NCI-H2196 (cell line): ENCODE measurements at regions not wholly inside any gene's neighbourhood (a gene's known extent, or its start where the extent isn't known, plus 50 kb on each side); places are given as distances from the start of the nearest gene placed in this dataset.
"Not testable (repeated sequence)": the region's sequence is repeated elsewhere in the genome, so short reads cannot be mapped to it uniquely, and the experiment has no call there.

ENCODE experiments used
- DNase-seq: peaks from one replicate; lab custom pipeline; 2025; ENCODE audit not compliant: unreplicated experiment; lab: John Stamatoyannopoulos, UW

DNA sequence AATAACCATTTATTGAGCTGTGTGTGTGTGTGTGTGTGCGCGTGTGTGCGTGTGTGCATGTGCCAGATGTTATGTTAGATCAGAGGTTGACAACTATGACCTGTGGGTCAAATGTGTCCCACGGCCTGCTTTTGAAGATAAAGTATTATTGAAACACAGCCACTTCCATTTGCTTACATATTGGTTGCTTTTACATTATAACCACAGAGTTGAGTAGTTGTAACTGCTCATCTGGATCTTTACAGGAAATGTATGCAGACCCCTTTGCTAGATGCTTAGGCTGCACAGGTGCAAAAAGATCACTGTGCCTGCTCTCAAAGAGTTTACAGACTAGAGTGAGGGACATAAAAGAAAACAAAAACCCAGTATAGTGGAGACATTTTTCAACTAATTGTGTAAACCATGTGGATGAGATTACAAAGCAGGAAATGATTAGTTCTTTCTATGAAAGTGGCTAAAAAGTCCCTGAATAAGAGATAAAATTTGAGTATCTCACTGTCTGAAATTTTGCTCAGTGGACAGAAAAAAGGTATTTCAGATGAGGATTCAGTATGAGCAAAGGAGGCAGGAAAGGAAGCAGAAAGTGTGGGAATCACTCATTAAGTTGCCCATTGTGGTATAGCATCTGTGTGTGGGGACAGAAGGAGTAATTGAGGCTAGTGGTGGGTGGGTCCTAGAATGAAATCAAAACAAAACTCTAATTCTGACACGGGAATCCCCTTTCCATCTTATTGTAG lies 188.4 kb downstream of the PAH start:
- no peak for DNase-seq

DNA sequence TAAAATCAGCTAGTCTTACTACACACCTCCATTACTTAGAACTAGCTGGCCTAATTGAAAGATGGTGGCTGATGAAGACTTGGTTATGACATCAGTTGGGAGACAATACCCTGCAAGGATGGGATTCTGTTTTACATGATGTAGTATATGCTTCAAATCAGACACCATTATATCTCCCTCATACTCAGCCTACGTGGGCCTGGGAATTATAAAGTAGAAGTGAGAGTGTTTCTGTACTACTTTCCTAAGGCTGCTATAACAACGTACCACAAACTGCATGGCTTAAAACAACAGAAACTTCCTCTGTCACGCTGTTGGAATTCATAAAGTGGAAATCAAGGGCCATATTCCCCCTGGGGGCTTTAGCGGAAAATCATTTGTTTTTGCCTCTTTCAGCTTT lies 190.4 kb downstream of the PAH start:
- DNase-seq, result no peak

DNA sequence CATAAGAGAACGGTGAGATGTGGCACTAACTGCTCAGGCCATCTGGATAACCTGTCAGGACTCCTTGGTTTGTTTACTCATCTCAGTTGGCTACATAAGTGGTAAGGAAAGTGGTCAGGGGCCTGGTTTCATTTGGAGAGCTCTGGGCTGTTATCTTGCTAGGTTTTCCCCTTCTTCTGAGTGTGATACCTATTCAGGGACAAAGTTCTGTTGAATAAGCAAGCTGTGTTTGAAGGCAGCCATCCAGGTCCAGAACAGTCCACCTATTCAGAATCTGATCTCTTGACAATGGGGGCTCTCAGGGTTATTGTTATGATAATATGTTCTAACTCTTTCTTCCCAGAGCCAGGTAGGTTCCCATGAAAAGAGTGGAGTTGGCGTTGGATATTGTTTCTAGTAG lies 194.9 kb downstream of the PAH start:
- no peak for DNase-seq

DNA sequence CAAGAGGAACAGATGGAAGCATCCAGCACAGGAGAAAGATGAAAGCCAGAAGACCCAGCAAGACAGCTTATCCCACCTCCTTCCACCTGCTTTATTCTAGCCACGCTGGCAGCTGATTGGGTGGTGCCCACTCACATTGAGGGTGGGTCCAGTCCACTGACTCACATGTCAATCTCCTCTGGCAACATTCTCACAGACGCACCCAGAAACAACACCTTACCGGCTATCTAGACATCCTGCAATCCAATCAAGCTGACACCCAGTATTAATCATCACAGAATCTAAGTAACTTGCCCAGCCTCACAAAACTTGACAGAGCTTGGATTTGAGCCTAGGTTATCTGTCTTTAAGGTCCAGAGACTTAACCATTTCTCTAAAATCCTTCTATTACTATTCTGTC lies 208.9 kb downstream of the PAH start:
- DNase-seq, result no peak

DNA sequence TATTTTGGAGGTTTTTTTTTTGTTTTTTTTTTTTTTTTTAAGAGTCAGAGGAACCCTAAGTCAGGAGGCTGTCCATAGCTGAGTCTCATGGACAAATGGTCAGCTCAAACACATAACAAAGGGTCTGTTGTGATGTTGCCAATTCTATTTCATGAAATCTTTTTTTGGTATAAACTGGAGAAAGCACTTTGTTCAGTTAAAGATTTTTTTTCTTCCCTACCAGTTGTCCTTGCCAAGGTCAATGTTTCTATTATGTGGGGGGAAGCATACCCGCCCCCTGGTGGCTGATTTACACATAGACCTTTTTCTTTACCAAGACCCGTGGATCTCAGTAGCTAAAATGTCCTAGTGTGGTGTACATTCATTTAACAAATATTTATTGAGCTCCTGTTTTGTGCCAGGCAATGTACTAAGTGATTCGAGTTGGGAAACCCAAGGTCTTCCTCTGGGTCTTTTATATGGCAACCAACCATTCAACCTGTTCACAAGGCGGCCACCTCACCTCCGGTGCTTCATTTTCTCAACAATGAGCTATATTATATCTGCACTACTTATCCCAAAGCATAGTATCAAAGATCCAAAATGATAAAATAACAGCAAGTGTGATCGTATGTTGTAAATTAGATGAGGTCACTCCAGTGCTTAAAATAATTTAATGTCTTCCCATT lies 214.5 kb downstream of the PAH start:
- DNase-seq, result peak; percentile 6

DNA sequence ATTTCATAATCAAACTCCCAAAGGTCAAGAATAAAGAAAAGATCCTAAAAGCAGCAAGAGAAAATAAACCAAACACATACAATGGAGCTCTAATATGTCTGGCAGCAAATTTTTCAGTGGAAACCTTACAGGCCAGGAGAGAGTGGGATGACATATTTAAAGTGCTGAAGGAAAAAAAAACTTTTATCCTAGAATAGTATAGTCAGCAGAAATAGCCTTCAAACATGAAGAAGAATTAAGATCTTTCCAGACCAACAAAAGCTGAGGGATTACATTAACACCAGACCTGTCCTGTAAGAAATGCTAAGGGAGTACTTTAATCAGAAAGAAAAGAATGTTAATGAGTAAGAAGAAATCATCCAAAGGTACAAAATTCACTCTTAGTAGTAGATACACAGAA lies 215.7 kb upstream of the IGF1 start:
- DNase-seq, result no peak

DNA sequence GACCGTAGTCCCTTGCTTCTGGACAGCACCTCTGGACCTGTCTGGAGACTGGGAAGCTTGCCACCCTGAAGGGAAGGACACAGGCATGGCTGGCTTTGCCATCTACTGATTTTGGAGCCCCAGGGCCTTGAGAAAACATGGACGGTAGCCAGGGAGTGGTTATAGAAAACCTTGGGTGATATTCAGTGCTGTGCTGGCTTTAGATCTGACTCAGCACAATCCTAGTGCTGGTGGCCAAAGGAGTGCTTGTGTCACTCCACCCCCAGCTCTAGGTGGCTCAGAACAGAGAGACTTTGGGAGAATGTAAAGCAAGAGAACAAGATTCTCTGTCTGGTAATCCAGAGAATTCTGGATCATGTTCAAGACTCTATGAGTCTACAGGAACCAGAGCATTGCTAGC lies 214.5 kb upstream of the IGF1 start:
- no peak for DNase-seq

DNA sequence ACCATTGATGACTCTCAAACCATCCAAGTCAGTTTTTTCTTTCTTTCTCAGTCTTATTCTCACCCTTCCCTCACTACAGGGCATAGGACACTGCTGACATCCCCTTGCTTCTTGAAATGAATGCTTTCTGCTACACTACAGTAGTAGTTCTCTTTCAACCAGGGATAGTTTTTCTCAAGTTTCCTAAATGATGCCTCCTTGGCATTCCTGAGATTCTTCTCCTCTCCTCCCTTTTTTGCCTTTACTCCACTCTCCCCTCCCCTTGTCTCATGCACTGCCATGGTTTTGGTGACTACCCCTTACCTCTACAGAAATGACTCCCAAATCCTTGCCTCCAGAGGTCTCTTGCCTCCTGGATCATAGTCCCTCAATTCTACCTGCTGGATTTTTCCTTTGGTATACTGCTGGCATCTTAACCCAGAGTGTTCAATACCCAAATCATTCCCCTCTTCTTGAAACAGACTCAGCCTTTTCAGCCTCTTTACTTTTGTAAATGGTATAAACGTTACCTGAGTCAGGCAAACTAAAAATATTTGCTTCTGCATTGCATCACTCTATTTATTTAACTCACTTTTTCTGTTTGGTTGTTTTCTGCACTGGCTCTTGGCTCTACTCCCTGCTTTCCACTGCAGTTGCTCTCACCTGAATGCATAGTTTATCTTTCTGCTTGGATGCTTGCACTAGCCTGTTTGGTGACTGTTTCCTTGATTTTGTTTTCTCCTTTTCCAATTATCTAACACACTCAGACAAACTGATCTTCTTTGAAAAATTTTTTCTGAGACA lies 211.6 kb upstream of the IGF1 start:
- DNase-seq, result no peak

DNA sequence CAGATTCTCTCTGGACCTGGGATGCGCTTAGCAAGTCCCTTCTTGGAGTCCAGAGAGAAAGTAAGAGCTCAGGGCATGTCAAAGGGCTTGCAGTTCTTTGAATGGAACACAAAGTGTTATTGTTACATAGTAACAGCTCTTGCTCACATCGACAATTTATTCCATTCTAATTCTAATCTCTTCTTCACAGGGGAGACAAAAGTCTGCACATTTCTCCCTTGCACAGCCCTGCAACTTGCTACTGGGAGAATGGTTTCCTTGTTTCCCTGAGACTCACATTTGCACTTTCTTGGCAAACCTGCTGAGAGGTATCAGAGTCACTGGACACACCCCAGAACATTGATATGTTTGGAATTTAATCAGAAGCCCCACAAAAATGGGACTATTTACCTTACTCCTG lies 209.9 kb upstream of the IGF1 start:
- no peak for DNase-seq

DNA sequence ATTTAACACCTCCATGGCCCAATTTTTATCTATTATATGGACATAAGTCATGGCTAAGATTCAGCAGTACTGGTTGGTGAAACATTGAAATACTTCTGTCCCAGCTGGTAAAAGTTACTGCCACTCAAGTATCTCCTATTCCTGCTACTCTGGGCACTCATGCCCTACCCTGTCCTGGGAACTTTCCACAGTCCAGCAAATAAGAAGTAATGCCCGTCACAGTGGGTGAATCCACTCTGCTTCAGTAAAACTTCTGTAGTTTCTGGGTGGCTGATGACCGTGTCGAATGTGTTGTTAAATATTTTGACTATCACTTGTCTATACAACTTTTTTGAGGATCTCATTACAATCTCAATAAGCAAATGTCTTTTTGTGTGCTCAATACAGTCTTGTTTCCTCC lies 209.3 kb upstream of the IGF1 start:
- DNase-seq, result no peak

DNA sequence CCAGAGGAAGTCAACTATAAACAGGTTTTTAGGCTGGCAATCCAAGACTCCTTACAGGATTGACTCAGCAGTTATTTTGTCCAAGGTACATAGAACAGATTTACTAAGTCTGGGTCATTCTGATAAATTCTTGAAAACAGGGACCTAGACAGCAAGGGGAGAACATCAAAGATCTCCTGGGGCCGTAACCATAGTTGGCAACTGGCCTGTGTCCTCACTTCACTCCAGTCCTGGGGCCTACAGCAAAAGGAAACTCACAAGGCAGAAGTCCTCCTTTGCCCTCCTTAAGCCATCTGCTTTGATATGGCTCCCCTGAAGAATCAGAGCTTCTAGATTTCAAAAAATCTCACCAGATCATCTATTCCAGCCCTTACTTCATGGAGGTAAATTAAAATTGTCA lies 207.2 kb upstream of the IGF1 start:
- DNase-seq, result no peak

DNA sequence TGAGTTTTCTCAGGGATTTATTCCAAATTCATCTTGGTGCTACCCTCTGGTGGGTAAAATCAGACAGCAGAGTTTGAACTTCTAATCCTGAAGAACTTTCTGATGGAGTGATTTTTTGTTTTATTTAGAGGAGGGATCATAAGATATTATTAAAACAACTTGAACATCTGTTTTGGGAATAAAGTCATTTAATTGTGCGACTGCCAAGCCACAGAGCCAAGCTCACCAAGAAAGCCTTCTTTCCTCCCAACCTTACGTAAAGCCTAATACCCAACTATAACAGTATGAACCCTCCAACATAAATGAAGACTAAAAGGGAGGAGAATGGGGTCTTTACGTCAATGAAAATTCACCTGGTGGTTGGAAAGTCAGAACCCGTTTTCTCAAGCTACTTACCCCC lies 205.5 kb upstream of the IGF1 start:
- DNase-seq, result no peak

DNA sequence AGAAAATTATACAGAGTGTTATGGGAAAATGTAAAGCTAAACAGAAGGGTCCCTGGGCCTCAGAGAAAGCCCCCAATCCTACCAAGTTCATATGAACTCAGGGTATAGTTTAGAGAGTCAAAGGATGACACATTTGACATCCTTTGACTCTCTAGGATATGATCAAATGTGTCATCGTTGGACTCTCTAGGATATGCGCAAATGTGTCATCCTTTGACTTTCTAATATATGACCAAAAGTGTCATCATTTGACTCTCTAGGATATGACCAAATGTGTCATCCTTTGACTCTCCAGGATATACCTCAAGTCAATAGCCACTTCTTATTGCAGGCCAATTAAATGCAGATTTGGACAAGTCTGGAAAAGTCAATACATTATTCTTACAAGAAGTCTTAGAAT lies 204.8 kb upstream of the IGF1 start:
- DNase-seq, result no peak

DNA sequence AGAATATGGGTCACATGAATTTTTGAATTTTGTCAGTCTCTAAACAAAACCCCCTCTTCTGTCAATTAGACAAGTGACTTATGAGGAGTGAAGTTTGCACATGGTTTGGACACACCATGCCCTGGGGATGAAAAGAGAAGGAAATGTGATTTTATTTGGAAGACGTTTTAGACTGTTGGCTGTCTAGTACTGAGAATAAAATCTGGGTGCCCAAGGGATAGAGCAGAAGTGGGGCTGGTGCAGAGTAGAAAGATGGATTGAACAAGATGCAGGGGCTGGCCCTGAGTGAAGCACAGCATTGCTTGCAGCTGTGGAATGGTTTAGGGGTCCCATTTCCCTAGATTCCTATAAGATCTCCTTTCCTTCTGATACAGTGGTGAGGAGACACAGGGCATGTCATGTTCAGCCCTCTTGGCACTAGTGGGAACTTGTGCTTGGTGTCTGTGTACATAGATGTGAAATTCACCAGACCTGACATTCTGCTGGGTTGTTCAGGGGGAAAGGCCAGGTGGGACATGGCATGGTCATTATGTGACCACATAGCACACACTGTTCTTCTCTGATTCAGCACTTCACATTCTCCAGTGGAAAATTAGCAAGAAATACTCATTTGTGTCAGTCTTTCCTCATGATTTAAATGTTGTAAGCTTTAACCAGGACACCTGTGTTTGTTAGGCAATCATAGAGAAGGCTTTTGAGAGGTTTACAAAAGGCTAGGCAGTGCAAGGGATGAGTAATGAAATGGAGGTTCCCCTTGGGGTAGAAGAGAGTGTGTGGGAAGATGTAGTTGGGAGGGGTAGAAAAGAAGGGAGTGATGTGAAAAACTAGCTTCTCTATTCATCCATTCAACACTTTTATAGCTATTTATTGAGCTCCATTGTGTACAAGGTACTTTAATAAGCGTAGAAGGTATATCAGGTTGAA lies 202.3 kb upstream of the IGF1 start:
- DNase-seq, result no peak

DNA sequence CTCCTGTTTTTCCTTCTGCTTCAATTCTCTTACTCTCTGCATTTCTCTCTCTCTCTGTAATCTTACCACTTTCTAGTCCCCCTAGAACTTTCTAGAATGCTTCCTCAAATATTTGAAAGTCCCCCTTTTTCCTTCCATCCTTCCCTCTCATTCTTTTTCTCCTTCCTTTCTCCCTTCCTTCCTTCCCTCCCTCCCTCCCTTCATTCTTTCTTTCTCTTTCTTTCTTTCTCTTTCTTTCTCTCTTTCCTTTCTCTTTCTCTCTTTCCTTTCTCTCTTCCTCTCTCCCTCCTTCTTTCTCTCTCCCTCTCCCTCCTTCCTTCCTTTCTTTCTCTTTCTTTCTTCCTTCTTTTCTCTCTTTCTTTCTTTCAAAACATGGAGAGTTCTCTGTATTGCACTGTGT lies 201.4 kb upstream of the IGF1 start:
- DNase-seq, result no peak

DNA sequence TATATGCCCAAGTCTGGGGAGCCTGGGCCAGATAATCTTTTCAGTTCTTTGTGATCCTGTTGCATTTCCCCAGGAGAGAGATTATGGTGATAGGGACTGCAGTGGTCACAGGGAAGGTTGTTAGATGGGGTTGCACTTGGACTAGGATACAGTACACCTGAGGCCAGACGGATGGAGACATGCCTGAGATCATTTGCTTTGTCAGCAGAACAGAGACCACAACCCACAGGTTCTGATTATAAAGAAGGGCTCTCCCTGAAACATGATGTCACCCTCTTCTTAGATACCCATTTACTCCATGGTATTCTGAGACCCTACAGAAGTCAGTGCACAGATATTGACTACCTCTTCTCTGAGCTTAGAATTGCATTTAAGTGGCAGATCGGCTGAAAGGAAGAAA lies 200.9 kb upstream of the IGF1 start:
- DNase-seq, result no peak

DNA sequence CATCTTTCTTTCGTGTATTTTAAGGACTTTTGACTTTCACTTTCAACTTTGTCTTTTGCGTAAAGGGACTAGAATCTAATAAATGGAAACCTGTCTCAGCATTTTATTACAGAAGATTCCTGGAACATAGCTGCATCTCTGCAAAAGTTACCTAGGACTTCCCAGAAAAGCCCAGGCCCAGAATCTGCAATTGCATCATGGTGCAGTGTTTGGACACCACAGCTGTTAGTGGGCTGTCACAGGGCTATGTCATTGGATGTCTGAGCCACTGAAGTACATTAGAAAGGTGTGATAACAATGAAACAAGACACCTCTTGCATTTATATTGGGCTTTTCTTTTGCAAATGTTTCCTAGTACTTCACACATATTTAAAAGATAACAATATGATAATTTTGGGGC lies 199.9 kb upstream of the IGF1 start:
- no peak for DNase-seq

DNA sequence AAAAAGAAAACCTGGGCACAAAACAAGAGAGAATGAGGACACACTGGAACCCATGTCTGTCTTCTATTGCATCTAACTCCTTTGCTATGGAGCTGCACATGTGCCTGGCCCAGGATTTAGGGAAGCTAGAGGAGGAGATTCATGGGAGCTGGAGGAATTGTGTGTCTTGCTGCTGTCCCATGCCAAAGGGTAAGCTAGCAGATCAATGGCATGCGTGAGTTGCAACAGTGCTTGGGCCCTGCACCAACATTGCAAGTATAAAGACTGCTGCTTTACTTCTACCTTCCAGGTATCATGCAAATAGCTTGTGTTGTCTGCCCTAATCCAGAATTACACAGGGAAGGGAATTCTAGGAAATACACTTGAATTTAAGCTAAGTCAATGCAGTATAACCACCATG lies 196.4 kb upstream of the IGF1 start:
- no peak for DNase-seq

DNA sequence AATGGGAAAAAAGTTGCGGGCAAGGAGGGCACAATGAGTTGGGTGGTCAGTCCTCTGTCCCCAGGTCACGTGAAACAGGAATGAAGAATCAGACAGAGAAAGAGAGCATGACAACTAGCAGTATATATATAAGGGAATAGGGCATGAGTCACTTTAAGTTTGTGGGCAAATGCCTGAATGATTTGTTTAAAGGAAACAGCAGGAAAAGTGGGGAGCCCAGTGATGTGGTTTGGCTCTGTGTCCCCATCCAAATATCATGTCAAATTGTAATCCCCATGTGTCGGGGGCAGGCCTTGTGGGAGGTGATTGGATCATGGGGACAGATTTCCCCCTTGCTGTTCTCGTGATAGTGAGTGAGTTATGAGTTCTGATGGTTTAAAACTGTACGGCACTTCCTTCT lies 195.3 kb upstream of the IGF1 start:
- DNase-seq, result no peak

DNA sequence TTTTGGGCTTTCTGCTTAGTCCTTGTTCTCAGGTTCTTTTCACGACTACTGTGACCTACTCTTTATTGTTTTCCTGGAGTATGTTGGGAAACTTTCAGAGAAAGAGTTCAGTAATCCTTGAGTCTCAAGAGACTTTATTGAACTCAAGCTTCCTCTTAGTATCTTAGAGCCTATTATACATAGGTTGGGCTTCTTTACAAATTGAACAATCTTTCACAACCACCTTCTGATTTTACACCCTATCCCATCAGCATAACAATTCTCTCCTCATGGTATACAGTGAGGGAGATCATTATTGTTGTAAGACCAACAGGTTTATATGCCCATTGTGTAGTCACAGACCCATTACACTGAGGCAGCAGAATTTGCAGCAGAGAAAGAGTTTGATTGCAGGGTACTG lies 193.2 kb upstream of the IGF1 start:
- no peak for DNase-seq

DNA sequence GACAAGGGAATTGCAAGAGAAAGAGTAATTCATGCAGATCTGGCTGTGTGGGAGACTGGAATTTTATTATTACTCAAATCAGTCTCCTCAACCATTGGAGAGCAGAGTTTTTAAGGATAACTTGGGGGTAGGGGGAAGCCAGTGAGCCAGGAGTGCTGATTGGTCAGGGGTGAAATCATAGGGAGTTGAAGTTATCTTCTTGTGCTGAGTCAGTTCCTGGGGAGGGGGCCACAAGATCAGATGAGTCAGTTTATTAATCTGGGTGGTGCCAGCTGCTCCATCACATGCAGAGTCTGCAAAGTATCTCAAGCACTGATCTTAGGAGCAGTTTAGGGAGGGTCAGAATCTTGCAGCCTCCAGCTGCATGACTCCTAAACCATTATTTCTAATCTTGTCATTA lies 191.8 kb upstream of the IGF1 start:
- not testable (repeated sequence) for DNase-seq
